CMK (cell line): ENCODE measurements at regions not wholly inside any gene's neighbourhood (a gene's known extent, or its start where the extent isn't known, plus 50 kb on each side); places are given as distances from the start of the nearest gene placed in this dataset.

ENCODE experiments used
- DNase-seq: peaks from one replicate; pipeline ENCODE4 v3.0.0-alpha.2; 2010; ENCODE audit warnings: low read depth

DNA sequence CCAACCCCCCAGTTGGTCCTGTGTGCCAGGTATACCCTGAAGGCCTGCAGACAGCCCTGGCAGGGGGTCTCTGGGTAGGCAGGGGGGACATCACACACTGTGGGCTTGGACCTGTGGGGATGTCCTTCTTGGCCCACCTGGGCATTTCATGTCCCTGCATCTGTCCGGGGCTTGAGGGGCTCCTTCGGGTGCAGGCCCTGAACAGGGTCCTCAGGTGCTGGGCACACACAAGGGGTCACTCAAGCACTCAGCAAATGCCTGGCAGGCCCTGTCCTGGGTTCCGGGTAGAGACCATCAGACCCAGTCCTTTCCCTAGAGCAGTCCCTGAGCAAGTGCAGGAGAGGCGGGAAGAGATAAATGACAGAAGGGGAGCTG, 70.5 kb upstream of the WNT11 start:
- no peak for DNase-seq

DNA sequence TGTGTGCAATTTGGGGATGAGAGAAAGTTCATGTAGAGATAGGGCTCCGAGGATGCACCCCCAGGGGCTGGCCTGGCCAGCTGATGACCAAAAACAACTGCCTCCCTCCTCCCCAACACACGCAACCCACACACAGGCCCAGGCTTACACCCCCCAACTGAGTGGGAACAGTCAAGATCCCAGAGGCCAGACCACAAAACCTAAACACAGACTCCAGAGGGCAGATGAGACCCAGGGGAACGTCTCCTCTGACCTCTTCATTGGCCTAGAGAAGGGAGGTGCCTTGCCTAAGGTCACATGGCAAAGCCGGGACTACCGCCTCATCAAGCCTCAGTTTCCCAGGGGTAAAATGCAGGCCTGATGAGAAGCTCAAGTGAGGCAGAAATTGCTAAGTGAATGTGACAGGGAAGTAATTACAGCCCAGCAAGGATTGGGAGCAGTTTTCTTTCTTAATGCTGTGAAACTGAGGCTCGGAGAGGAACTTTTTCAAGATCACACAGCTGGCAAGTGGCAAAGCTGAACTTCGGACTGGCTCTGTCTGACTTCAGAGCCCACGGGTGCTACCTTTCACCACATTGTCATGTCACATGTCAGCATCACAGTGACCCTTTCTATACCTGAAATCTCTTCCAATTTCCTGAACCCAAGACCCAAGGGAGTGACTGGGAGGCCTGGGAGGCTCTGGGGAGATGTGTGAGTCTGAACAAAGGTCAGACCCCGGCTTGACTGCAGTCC, 69.9 kb upstream of the WNT11 start:
- no peak for DNase-seq

DNA sequence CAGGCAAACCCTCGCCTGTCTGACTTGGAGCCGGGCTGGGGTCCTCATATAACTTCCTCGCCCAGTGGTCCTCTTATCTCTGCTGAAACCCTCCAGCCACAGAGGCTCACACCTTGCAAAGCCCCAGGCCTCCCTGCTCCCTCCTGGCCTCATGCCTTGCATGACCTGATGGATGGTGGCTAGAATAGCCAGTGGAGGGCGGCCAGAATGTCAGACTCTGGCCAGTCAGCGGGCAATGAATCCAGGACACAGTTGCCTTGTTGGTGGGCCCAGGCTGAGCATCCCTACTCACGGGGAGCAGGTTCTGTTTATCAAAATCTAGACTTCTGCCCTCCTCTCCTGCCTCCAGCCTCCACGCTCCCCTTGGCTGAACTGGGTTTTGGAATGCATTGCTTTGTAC, 69.1 kb upstream of the WNT11 start:
- no peak for DNase-seq

DNA sequence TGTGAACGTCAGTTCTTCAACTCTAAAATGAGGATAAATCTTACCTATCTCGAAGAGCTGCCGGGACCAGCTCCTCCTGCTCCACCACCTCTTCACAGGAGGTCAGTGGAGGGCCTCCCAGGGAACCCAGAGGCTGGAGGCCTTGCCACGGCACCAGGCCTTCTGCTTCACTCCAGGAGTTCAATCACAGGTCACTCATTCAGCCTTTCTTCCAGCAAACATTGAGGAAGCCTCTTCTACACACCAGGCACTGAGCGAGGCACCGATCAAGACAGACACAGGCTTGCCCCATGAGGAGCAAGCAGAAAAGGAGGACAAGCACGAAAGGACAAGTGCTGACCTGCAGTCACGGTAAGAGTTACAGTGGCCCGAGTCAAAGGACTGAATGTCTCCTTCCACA, 64.8 kb upstream of the WNT11 start:
- no peak for DNase-seq

DNA sequence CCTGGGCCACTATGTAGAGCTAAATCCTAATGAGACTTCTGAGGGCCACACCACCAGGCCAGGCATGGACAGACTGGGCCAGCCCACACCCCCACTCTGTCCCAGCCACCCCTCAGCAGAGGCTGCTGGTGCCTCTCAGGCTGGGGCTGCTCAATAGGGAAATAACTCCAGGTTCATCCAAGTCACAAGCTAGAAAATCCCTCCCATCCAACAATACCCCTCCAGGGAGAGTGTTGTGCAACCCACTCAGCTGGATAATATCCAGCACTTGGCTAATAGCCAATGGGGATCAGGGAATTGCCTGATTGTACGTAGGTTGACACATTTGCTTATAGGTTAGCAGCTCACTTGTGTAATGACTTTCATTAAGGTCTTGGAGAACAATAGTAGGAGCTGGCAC, 64.1 kb upstream of the WNT11 start:
- DNase-seq = no peak

DNA sequence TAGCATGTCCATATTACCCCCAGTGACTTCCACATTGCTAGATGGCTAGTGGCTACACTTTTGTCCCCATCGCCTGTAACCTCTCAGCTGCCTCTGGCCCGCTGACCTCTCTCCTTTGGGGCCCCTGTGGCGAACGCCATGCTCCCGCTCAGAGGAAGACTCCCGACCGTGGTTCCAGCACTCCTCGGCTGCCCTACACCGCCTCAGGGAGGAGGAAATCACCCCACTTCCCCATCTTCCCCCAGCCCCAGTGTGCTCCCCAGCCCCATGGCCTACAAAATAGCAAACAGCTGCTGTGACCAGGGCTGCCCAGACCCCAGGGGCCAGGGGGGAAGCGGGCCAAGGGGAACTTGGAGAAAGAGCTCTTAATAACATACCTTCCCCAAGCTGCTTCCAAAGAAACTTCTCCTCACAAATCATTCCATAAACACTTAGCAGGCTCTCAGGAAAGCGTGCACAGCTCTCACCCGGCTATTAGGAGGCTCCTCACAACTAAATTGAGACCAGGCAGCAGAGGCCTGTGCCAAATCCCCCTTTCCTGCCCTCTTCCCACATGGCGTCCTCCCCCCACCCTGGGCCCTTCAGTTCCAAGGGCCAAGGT, 63.5 kb upstream of the WNT11 start:
- no peak for DNase-seq

DNA sequence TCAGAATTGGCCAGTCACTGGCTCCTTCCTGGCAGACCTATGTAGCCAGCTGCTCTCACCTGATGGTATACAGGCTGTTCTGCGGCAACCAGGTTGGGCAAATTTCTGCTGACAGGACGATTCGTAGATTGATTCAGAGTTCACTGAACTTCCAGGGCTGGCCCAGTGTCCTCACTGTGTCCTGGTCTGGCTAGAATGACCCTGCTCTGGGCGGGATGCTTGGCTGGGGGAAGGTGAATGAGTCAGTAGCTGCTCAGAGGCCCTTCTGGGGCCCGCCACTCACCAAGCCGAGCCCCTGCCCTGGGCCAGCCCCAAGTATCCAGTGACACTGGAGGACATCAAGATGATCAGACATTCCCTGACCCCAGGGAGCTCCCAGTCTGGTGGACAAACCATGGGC, 62.9 kb upstream of the WNT11 start:
- DNase-seq = no peak

DNA sequence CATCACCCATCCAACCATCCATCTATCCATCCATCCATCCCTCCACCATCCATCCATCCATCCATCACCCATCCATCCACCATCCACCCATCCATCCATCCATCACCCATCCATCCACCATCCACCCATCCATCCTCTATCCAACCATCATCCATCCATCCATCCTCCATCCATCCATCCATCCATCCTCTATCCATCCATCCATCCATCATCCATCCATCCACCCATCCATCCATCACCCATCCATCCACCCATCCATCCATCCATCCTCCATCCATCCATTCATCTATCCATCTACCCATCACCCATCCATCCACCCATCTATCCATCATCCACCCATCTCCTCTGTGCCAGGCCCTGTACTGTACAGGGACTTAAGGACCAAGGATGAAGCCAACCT, 62.2 kb upstream of the WNT11 start:
- DNase-seq = no peak

DNA sequence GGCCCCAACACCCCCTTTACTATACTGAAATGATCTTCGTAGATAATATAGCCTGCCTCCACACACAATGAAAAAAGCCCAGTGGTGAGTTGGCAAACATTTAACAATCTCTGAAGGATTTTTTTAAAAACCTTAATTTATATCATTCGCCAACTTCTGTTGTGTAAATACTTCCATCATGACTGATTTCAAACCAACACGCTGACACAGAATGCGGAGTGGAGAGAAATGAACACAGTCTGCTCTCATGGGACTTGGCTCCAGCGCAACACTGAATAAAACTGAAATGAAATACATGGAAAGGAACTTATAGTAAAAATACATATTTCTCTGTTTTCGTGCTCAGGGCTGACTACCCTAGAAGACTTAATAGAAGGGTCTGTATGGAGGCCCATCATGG, 61.3 kb upstream of the WNT11 start:
- DNase-seq = no peak

DNA sequence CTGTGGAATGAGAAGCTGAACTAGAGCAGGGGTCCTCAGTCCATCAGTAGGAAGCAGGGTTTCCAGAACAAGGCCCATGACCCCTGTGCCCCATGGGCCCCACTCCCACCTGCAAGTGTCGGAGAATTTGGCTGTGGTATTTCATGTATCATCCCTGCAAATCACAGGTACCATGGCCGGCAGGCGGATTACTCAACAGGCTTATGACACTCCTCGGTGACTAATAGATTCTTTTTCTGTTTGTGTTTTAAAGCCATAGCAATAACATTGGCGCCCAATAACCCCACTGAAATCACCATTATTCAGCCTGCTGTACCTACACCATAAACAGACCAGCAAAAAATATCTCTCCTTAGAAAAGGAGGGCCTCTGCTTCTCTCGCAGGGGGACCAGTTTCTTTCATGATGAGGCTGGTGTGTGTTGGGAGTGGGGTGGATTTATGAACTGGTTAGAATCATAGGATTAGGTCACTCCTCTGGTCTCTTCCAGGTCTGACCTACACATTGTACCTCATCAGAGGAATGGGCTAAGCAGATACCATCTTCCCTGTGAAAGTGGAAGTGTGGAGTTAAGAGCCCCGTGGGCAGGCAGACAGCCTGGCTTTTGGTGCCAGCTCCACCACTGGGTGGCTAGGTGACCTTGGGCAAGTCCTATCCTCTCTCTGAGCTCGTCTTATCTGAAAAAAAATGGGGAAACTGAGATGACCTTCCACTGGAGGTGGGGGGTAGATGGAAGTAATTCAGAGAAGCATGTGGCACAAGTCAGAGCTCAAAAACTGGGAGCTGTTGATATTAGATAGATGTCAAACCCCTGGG, 60.2 kb upstream of the WNT11 start:
- DNase-seq = no peak

DNA sequence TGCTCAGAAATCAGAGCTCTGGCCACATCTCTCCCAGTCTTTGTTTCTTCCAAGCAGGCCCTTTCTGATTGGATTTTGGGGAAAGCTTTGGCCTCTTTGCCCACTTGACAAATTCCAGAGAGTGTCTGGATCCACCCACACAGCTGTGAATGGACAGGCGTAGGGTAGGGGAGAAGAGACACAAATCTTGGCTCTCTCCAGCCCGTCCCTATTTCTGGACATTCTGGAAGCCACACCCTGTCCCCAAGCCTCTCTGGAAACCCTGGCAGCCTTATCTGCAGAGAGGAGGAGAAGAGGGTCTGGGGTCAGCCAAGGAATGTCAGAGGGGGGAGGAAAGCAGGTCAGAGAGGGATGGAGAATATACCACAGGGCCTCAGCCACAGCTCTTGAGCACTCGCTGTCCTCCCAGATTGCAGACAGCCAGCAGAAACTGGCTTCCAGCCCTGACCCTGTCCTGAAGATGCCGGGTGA, 59.5 kb upstream of the WNT11 start:
- no peak for DNase-seq

DNA sequence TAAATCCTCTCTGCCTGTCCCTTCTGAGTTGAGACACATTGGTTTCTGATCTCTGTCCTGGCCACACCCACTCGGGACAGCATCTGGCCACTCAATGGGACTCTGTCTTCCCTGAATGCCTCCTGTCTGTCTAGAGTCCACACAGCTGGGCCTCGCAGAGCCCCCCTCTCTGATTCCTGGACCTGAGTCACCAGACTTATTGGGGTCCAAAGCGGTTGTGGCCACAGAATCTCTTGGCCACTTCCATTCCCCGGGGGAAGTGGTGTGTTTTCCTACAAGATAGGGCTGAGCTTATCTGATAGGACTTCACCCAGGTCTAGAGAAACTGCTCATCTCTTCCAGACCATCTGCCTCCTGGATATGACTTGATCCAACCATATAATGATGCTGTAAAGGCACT, 57.4 kb upstream of the WNT11 start:
- DNase-seq = peak; percentile 88

DNA sequence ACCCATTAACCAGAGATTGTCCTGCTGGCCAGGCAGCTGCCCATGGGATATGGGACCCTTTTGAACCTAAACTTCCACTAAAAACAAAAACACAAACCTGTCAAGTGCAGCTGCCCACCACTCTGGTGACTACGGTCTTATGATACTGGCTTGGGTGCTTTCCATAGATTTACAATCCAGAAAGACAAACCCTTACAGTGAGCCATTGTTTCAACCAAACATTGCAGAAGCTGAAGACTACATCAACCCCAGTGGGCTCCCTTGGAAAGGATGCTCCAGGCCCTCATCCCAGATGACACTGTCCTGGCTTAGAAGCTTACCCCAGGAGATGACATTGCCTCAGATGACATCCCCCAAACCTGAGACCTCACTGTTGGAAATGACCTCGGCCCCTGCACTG, 56.9 kb upstream of the WNT11 start:
- no peak for DNase-seq

DNA sequence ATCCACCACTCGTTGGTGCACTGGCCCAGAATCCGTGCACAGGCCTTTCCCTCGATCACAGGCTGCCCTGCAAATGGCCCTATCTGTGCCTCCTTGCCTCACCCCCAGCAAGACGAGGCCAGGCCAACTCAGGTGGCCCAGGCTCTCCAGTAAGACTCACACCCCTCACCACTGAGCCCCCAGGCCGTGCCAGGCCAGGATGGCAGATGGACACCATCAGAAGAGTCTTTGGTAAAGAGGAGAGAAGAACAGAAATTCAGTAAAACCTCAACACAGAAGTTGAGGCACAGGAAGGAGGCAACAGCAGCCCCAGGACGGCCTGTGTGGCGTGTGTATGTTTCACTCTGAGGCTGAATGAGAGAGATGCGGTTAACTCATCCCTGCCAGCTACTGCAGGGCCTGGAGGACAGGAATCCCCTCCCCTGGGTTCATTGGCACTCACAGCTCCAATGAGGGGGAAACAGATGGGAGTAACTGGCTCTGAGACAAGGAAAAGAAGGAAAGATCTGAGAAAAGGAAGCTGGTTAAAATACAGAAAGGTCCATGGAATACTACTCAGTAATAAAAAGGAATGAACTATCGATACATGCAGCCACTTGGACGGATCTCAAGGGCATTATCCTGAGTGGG, 54.1 kb upstream of the WNT11 start:
- no peak for DNase-seq

DNA sequence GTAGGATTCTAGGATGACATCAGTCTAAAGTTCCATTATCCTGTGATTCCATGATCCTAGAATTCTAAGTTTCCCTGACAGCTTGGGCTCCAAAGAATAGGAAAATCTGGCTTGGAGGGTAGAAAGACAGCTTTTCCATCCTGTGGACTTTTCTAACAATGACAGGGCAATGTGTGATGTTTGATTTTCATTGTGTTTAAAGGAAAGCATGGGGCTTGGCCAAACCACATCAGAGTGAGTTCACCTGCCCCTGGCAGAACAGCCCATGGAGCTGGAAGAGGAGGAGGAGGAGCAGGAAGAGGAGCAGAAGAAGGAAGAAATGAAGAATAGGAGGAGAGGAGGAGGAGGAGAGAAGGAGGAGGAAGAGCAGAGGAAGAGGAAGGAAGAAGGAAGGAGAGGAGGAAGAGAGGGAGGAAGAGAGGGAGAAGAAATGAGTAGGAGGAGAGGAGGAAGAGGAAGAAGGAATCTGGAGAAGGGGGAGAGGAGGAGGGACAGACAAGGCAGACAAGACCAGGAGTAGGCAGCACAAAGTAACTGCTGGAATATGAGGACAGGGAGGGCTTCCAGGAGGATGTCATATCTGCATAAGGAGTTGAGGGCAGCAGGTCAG, 53.1 kb upstream of the WNT11 start:
- DNase-seq = no peak

DNA sequence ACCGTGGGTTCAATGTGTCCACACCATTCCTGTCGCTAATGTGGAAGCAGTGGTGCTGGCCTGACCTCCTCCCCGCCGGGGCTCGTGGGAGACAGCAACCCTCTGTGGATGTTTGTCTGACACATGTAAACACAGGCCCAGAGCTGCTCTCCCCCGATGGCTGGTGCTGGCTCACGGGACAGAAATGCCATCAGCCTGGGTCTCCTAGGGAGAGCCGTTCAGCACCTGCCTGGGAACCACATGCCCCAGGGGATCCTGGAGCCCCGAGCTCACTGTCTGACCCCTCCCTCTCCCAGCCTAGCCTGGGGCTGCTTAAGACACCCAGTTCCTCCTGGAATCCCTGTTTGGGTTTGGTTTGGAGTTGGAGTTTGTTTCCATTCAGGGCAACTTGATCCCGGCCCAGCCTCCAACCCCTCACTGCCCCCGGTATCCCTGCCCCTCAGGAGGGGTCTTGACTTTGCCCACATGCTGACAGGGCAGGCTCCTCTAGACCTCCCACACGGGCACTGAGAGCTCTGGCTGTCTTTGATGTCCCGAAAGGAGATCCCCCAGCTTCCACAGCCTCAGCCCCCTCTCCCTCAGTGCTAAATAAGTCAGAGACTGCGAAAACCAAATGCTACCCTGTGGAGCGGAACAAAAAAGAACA, 50.9 kb upstream of the WNT11 start:
- DNase-seq = no peak

DNA sequence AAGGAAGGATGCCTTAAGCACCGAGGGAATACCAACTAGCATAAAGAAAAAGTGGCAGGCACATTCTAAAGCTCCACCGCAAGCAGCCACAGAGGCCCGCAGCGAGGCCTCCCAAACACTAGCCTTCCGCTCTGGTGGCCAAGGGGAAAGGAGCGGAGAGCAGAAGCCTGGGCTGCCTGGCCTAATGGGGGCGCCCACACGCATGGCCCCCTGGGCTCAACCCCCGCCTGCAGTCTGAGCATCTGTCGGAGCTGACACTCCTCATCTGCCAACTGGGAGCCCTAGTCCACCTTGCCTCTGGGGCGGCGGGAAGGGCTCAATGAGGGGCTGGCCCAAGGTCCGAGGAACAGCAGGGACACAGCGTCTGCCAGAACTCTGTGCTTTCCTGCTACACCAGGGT, 50.1 kb upstream of the WNT11 start:
- no peak for DNase-seq
